Cardiac fibroblast (primary cell): ENCODE measurements at regions not wholly inside any gene's neighbourhood (a gene's known extent, or its start where the extent isn't known, plus 50 kb on each side); places are given as distances from the start of the nearest gene placed in this dataset.

Source experiments
- DNase-seq, 2 donors: peaks; one replicate each; pipeline versions ENCODE4 v3.0.0 to v3.0.0-alpha.2; 2010; ENCODE audit warnings: low read depth in 2 of 2
- H3K4me3 ChIP-seq, 2 donors: replicated peaks in 1 of 2; 1 replicate in 1 of 2; 2 replicates in 1 of 2; pipeline ENCODE4 v1.5.1; 2011; ENCODE audit warnings: low read depth in 2 of 2, low read length in 2 of 2, mild to moderate bottlenecking in 2 of 2, moderate library complexity in 1 of 2
- TF ChIP-seq, protein P1 (sequence below): IDR thresholded peaks from one replicate; pipeline ENCODE4 v1.5.1; 2011; ENCODE audit warnings: low read depth, mild to moderate bottlenecking, low read length, inconsistent platforms

DNA sequence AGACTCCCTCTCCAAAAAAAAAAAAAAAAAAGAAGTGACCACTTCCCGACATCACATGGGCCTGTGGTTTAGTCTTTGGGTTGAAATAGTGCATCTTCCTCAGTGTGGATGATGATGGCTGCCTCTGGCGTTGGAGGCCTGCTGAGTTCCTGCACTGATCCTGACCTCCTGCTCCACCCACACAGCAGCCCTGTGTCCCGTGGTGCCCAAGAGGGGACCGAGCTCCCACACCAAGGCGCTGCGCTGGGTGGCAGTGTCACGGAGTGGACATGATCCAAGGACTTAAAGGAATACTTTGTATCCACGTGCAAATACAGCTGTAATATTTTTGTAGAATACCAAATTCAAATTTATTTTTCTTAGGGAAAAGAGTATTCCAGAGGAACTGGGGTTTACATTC is 109.2 kb upstream of the PHACTR3 start:
- TF ChIP-seq, protein P1, sequence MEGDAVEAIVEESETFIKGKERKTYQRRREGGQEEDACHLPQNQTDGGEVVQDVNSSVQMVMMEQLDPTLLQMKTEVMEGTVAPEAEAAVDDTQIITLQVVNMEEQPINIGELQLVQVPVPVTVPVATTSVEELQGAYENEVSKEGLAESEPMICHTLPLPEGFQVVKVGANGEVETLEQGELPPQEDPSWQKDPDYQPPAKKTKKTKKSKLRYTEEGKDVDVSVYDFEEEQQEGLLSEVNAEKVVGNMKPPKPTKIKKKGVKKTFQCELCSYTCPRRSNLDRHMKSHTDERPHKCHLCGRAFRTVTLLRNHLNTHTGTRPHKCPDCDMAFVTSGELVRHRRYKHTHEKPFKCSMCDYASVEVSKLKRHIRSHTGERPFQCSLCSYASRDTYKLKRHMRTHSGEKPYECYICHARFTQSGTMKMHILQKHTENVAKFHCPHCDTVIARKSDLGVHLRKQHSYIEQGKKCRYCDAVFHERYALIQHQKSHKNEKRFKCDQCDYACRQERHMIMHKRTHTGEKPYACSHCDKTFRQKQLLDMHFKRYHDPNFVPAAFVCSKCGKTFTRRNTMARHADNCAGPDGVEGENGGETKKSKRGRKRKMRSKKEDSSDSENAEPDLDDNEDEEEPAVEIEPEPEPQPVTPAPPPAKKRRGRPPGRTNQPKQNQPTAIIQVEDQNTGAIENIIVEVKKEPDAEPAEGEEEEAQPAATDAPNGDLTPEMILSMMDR: no peak
- H3K4me3 ChIP-seq: no peak overlapping the region
- no peak for DNase-seq

DNA sequence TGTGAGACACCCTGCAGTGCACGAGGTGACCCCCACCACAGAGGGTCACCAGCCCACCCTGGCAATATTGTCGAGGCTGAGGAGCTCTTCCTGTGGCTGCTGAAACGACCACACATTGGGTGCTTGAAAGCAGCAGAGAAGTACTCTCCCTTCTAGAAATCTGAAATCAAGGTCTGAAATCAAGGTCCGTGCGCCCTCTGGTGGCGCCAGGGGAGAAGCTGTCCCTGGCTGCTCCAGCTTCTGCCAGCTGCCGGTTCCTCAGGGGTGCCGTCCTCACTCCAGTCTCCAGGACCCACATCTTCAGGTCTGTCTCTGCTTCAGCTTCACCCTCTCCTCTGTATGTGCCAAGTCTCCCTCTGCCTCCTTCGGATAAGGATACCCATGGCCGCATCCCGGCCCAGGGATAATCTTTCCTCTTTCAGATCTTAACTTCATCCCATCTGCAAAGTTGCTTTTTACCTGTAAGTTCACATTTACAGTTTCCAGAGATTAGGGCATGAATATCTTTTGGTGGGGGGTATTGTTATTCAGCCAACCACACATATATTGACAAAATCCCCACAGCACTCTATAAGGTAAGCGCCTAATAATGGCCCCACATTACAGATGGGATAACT is 108.3 kb upstream of the PHACTR3 start:
- H3K4me3 ChIP-seq: no peak overlapping the region
- peak; percentile 71 to 72 for DNase-seq
- TF ChIP-seq, protein P1: peak; percentile 93

DNA sequence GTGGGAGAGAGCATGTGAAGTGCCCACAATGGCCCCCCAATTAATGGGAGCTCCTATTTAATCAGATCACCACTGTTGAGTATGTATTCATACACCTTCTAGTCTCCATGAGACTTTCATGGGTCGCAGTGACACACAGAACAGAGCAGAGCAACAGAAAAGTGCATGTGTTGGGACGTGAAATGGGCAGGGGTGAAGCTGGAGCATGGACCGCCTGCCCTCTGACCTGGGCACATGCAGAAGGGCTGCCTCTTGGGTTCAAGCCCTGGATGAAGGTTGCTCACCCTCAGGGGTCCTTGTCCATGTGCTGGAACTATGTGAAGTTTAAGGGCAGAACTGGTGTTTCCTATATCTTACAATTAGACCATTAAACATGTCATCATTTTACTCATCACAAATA is 106.0 kb upstream of the PHACTR3 start:
- H3K4me3 ChIP-seq: no peak overlapping the region
- TF ChIP-seq, protein P1: no peak
- no peak for DNase-seq

DNA sequence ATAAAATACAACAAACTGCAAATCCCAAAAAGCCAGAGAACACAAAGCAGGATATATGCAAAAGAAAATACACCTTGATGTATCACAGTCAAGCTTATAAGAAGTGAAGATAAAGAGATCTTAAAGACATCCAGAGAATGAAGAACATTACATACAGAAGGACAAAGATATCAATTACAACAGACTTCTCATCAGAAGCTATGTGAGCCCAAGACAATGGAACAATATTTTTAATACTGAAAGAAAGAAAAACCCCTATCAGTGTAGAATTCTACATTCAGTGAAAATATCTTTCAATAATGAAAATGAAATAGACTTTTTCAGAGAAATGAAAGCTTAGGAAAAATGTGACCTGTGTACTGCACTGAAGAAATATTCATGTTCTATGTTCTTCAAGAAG is 104.5 kb upstream of the PHACTR3 start:
- DNase-seq: no peak
- TF ChIP-seq, protein P1: no peak
- H3K4me3 ChIP-seq: no peak overlapping the region

DNA sequence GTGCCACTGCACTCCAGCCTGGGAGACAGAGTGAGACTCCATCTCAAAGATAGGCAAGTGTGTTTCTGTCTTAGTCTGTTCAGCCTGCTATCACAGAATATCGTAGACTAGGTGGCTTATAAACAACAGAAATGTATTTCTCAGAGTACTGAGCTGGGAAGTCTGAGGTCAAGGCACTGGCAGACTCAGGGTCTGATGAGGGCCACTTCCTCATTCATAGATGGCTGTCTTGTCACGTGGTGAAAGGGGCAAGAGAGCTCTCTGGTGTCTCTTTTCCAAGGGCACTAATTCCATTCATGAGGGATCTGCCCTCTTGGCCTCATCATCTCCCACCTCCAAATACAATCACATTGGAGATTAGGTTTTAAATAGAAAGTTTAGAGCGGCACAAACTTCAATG is 95.6 kb upstream of the PHACTR3 start:
- no peak overlapping the region for H3K4me3 ChIP-seq
- DNase-seq: no peak
- TF ChIP-seq, protein P1: no peak

DNA sequence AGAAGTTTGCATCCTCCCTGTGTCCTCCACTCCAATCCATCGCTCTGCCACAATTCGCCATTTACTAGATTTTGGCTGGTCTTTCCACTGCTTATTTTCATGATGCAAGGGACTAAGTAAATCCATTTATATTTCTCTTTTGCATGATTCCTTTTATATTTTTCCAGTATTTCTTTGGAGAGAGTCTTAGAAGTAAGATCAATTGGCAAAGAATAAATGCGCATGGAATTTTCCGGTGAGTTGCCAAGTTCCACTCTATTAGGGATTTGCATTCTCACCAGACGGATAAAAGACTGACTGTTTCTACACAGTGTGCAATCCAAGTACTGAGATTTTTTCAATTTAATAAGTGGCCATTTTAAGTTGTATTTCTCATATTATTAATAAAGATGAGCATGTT is 91.7 kb upstream of the PHACTR3 start:
- DNase-seq: no peak
- H3K4me3 ChIP-seq: no peak overlapping the region
- TF ChIP-seq, protein P1: no peak

DNA sequence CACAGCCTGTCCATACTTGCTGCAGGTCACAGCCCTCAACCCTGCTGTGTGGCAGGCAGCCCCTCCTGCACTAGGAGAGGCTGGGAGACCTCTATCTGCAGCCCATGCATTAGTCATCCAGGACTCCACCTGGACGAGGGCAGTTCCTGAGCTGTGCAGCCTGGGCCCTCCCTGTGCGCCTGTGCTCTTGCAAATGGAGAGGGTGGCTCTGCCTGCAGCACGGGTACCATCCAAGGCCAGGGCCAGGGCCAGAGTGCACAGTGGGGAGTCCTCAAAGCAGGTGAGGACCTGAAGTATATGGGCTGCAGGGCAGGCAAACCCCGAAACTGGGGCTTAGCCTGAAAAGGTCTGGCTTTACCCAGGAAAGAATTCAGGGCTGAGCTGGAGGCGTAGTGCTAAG is 89.8 kb upstream of the PHACTR3 start:
- no peak overlapping the region for H3K4me3 ChIP-seq
- TF ChIP-seq, protein P1: no peak
- no peak for DNase-seq
